ENCODE measurements at regions not wholly inside any gene's neighbourhood (a gene's known extent, or its start where the extent isn't known, plus 50 kb on each side); places are given as distances from the start of the nearest gene placed in this dataset.

GRCh38 chr2:3116371-3116770, 261.2 kb downstream of the EIPR1 start:
- H3K4me2 ChIP-seq (ENCODE audit: insufficient read depth, low read length) = no peak overlapping the region
- peaks cover 21 to 55% of the 10 kb centered on the region in 2 experiments for H3K27me3 ChIP-seq (ENCODE audit: control insufficient read depth in 2 of 2, insufficient read depth in 2 of 2, low read length in 2 of 2)
- no peaks in the 10 kb centered on the region for H3K36me3 ChIP-seq (ENCODE audit: control insufficient read depth, insufficient read depth, low read length)
- H3K9me3 ChIP-seq (replicated peaks; ENCODE audit: control insufficient read depth, insufficient read depth, low read depth, low read length) = no peaks in the 10 kb centered on the region
- in situ Hi-C loops (cut with MboI) (no loop called here), intact Hi-C loops (cut with micrococcal nuclease) (no loop called here)
- no peaks in the 10 kb centered on the region; the same call in 1 of the 2 replicates for H4K20me1 ChIP-seq (replicated peaks; ENCODE audit: control insufficient read depth, insufficient read depth, low read length)
- H3K9me1 ChIP-seq (ENCODE audit: control insufficient read depth, insufficient read depth, low read length) = no peaks in the 10 kb centered on the region
- no peak overlapping the region for H3K4me3 ChIP-seq
- no peak for FAIRE-seq
- H3K9ac ChIP-seq (ENCODE audit: insufficient read depth in 1 of 2, low read depth in 2 of 2, low read length in 2 of 2) = no peak overlapping the region
- H3K4me1 ChIP-seq (replicated peaks in 1 of 2; ENCODE audit: control insufficient read depth in 2 of 2, insufficient read depth in 2 of 2, low read length in 2 of 2) = peaks cover 0 to 4% of the 10 kb centered on the region in 2 experiments; a peak in 3 of 5 replicates
- ATAC-seq = peak; percentile 71
- ChIA-PET POLR2A (no interaction called here), CTCF (ENCODE audit: low intra/inter-chr PET ratio) (no interaction called here)
- BruUV-seq (replicated peaks) = no TSS peak
- DNase-seq (ENCODE audit: extremely low read depth in 1 of 4, low spot score in 3 of 4) = peak in 3 of 4 experiments; percentile 39 to 51 (median 42)
- no peak overlapping the region for H3K27ac ChIP-seq (ENCODE audit: extremely low read depth, low read depth, low read length)
- H2AFZ ChIP-seq (ENCODE audit: low read depth, low read length) = no peak overlapping the region
- WGBS (ENCODE audit: insufficient coverage, low coverage, missing lambda C conversion rate) = 3% methylated on average over 12 of the region's 14 CpGs
- TF ChIP-seq PML (IDR thresholded peaks at IDR 0.05; ENCODE audit: low read length) = no peak
- TF ChIP-seq MLLT1 (IDR thresholded peaks at IDR 0.05) = no peak
- TF ChIP-seq CBFA2T3 (IDR thresholded peaks at IDR 0.05) = peak; percentile 25; the same call in 1 of the 2 replicates
- no peak for TF ChIP-seq CBX1 (IDR thresholded peaks at IDR 0.05; ENCODE audit: low read depth)
- peak; percentile 17; the same call in 1 of the 2 replicates for TF ChIP-seq TCF3 (CRISPR knock-in tag; IDR thresholded peaks at IDR 0.05)
- TF ChIP-seq TFAP4 (CRISPR knock-in tag; IDR thresholded peaks at IDR 0.05; ENCODE audit: borderline replicate concordance) = peak; percentile 83; the same call in 1 of the 2 replicates
- no peak for TF ChIP-seq ILF3 (IDR thresholded peaks at IDR 0.05; ENCODE audit: borderline replicate concordance)
- TF ChIP-seq ZNF134 (CRISPR knock-in tag; conservative IDR thresholded peaks at IDR 0.05) = peak; percentile 73; the same call in 1 of the 2 replicates
- no peak for TF ChIP-seq PTTG1 (tag; IDR thresholded peaks at IDR 0.05; ENCODE audit: low read depth)
- no peak for TF ChIP-seq ZNF316 (IDR thresholded peaks at IDR 0.05)
- TF ChIP-seq NRF1 (conservative IDR thresholded peaks at IDR 0.05 in 1 of 2, IDR thresholded peaks at IDR 0.05 in 1 of 2) = 0 out of 4 replicates have a peak, but pooled peaks of 1 of the 2 experiments have one; percentile 22
- TF ChIP-seq SPI1 (IDR thresholded peaks at IDR 0.05; ENCODE audit: borderline replicate concordance, low read depth, low read length) = peak; percentile 54
- peak; percentile 41; the same call in 1 of the 2 replicates for TF ChIP-seq TEAD4 (IDR thresholded peaks at IDR 0.05; ENCODE audit: low read length)
- TF ChIP-seq TEAD4 (CRISPR knock-in tag; IDR thresholded peaks at IDR 0.05; ENCODE audit: borderline replicate concordance) = no peak
- no peaks in the 10 kb centered on the region for H3K79me2 ChIP-seq (ENCODE audit: control insufficient read depth, insufficient read depth, low read length)

All from K562 (cell line).